NOMO-1 (cell line): ENCODE measurements at regions not wholly inside any gene's neighbourhood (a gene's known extent, or its start where the extent isn't known, plus 50 kb on each side); places are given as distances from the start of the nearest gene placed in this dataset.
"Not testable (repeated sequence)": the region's sequence is repeated elsewhere in the genome, so short reads cannot be mapped to it uniquely, and the experiment has no call there.

Experiments
- DNase-seq, 2 experiments: peaks; one replicate each; lab custom pipeline; 2025; ENCODE audit not compliant: unreplicated experiment in 2 of 2; lab: John Stamatoyannopoulos, UW

- DNase-seq, result no peak
Measured at GRCh38 chr3:25844891-25845290, 55.0 kb downstream of the OXSM start.

GRCh38 chr3:25846282-25846681, 56.4 kb downstream of the OXSM start:
- no peak for DNase-seq

- no peak for DNase-seq
Measured at GRCh38 chr3:25849091-25849490, 59.2 kb downstream of the OXSM start.

GRCh38 chr3:25849641-25850385, 59.9 kb downstream of the OXSM start:
- no peak for DNase-seq

- not testable (repeated sequence) for DNase-seq
Measured at GRCh38 chr3:25851693-25852259, 61.9 kb downstream of the OXSM start.

GRCh38 chr3:25854214-25854613, 64.3 kb downstream of the OXSM start:
- no peak for DNase-seq

- no peak for DNase-seq
Measured at GRCh38 chr3:25854635-25855034, 64.7 kb downstream of the OXSM start.

- no peak for DNase-seq
Measured at GRCh38 chr3:25855266-25855784, 65.4 kb downstream of the OXSM start.

- peak in 1 of 2 experiments; percentile 57 for DNase-seq
Measured at GRCh38 chr3:25856902-25857518, 67.1 kb downstream of the OXSM start.

- no peak for DNase-seq
Measured at GRCh38 chr3:25861566-25861965, 71.7 kb downstream of the OXSM start.

GRCh38 chr3:25863011-25863415, 73.1 kb downstream of the OXSM start:
- no peak for DNase-seq

- no peak for DNase-seq
Measured at GRCh38 chr3:25863416-25863959, 73.6 kb downstream of the OXSM start.

GRCh38 chr3:25870452-25870851, 80.6 kb downstream of the OXSM start:
- DNase-seq, result no peak

GRCh38 chr3:25872200-25872877, 82.4 kb downstream of the OXSM start:
- peak in 1 of 2 experiments; percentile 72 for DNase-seq

- DNase-seq, result no peak
Measured at GRCh38 chr3:25883492-25883891, 93.6 kb downstream of the OXSM start.

- DNase-seq, result no peak
Measured at GRCh38 chr3:25884981-25885380, 95.1 kb downstream of the OXSM start.

GRCh38 chr3:25885544-25885943, 95.7 kb downstream of the OXSM start:
- DNase-seq, result no peak

GRCh38 chr3:25887907-25888306, 98.0 kb downstream of the OXSM start:
- DNase-seq, result no peak

- DNase-seq, result no peak
Measured at GRCh38 chr3:25888892-25889524, 99.1 kb downstream of the OXSM start.

- DNase-seq, result no peak
Measured at GRCh38 chr3:25889525-25889917, 99.6 kb downstream of the OXSM start.

- DNase-seq, result no peak
Measured at GRCh38 chr3:25894101-25894500, 104.2 kb downstream of the OXSM start.
